ENCODE measurements at regions not wholly inside any gene's neighbourhood (a gene's known extent, or its start where the extent isn't known, plus 50 kb on each side); places are given as distances from the start of the nearest gene placed in this dataset.

- ATAC-seq (ENCODE audit: poor library complexity): no peak
- Mint-ChIP-seq H3K4me3 (no peak overlapping the region), H3K9me3 (no peaks in the 10 kb centered on the region), H3K4me1 (ENCODE audit: low read depth) (no peaks in the 10 kb centered on the region), H3K36me3 (ENCODE audit: low read depth) (no peaks in the 10 kb centered on the region), H3K27ac (no peak overlapping the region), H3K27me3 (no peaks in the 10 kb centered on the region)
- no peaks in the 10 kb centered on the region for H3K27me3 ChIP-seq (ENCODE audit: control insufficient read depth in 1 of 2, insufficient read depth in 2 of 2, low read length in 2 of 2)
- no peak for DNase-seq
- POLR2A ChIA-PET: no interaction called here
- TF ChIP-seq CTCF (IDR thresholded peaks at IDR 0.05): no peak
- H3K27ac ChIP-seq (ENCODE audit: low read depth in 1 of 2, low read length in 2 of 2): no peak overlapping the region
- CTCF ChIA-PET: no interaction called here
- no peaks in the 10 kb centered on the region for H3K9me3 ChIP-seq (ENCODE audit: control insufficient read depth in 1 of 2, insufficient read depth in 1 of 2, low read length in 2 of 2)
- intact Hi-C loops (cut with DNase I, micrococcal nuclease): no loop called here
- H3K36me3 ChIP-seq (ENCODE audit: insufficient read depth, low read length): no peaks in the 10 kb centered on the region
- H3K4me3 ChIP-seq (ENCODE audit: low read length): no peak overlapping the region
- H3K4me1 ChIP-seq (ENCODE audit: insufficient read depth, low read length): no peaks in the 10 kb centered on the region
These were observed 227.6 kb upstream of the ANKRD55 start for GRCh38 chr5:56460681-56461191.

DNA sequence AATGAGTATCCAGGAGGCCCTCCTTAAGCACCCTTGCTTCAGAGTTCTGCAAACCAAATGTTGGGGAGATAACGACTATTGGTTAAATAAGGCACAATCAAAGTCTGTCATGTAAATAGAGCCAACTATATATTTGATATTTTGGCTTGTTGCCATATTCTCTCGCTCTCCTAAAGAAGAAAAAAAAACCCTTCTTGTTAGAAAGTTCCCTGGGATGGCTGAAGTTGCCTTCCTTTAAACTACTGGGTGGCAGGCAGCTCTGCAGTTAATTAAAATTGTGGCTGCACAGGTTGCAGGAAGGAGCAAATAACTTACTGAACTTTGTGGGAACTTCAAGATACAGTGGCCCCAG lies 227.0 kb upstream of the ANKRD55 start:
- POLR2A ChIA-PET: no interaction called here
- CTCF ChIA-PET: no interaction called here
- no peaks in the 10 kb centered on the region for H3K4me1 Mint-ChIP-seq (ENCODE audit: low read depth)

DNA sequence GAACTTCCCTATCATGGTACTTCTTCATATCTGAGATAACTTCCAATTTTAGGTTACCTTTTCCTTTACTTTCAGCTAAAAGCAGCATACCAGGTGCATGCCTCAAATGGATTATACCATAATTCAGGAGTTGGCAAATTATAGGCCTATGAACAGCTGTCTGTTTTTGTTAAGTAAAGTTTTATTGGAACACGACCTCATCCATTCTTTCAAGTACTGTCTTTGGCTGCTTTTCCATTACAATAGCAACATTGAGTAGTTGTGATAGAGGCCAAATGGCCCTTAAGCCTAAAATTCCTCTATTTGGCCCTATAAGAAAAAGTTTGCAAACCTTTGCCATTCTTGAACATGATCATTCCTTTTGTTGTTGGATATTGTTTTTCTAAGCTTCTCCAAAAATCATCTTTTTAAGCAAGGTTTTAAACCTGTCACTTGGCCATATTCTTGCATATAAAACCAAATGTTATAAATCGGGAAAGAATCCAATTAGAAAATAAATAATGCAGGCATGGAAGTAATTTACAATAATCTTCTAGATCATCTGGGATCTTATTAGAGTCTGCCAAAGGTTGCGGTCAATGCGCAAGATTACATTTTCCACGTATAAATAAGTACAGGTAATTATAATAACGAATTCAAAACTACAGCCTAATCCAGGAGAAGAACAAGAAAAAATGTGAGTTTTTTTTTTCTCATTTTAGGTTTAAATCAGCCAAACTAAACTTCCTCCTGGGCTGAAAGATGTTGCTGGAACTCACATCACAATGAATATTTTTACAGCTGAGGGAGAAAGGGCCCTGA lies 226.5 kb upstream of the ANKRD55 start:
- DNase-seq (no peak), ATAC-seq (ENCODE audit: poor library complexity) (no peak)
- CTCF ChIA-PET: interaction anchor here (1.2 kb wide), 1 partner anchor 9 kb away, joined by 3 read pairs; no protein-coding TSS in a partner anchor
- Mint-ChIP-seq H3K27ac (no peak overlapping the region), H3K36me3 (ENCODE audit: low read depth) (no peaks in the 10 kb centered on the region), H3K27me3 (no peaks in the 10 kb centered on the region), H3K4me3 (no peak overlapping the region), H3K4me1 (ENCODE audit: low read depth) (no peaks in the 10 kb centered on the region), H3K9me3 (no peaks in the 10 kb centered on the region)
- intact Hi-C loops (cut with DNase I, micrococcal nuclease): no loop called here
- no peaks in the 10 kb centered on the region for H3K27me3 ChIP-seq (ENCODE audit: control insufficient read depth in 1 of 2, insufficient read depth in 2 of 2, low read length in 2 of 2)
- H3K4me1 ChIP-seq (ENCODE audit: insufficient read depth, low read length): no peaks in the 10 kb centered on the region
- H3K9me3 ChIP-seq (ENCODE audit: control insufficient read depth in 1 of 2, insufficient read depth in 1 of 2, low read length in 2 of 2): no peaks in the 10 kb centered on the region
- POLR2A ChIA-PET: no interaction called here
- no peak overlapping the region for H3K27ac ChIP-seq (ENCODE audit: low read depth in 1 of 2, low read length in 2 of 2)
- no peak overlapping the region for H3K4me3 ChIP-seq (ENCODE audit: low read length)
- no peaks in the 10 kb centered on the region for H3K36me3 ChIP-seq (ENCODE audit: insufficient read depth, low read length)
- TF ChIP-seq CTCF (IDR thresholded peaks at IDR 0.05): no peak

More for the DNA sequence above, 227.0 kb upstream of the ANKRD55 start:
- TF ChIP-seq CTCF (IDR thresholded peaks at IDR 0.05): no peak
- Histone ChIP-seq H3K4me1 (ENCODE audit: insufficient read depth, low read length) (no peaks in the 10 kb centered on the region), H3K27ac (ENCODE audit: low read depth in 1 of 2, low read length in 2 of 2) (no peak overlapping the region), H3K9me3 (ENCODE audit: control insufficient read depth in 1 of 2, insufficient read depth in 1 of 2, low read length in 2 of 2) (no peaks in the 10 kb centered on the region), H3K27me3 (ENCODE audit: control insufficient read depth in 1 of 2, insufficient read depth in 2 of 2, low read length in 2 of 2) (no peaks in the 10 kb centered on the region), H3K4me3 (ENCODE audit: low read length) (no peak overlapping the region), H3K36me3 (ENCODE audit: insufficient read depth, low read length) (no peaks in the 10 kb centered on the region)
- Mint-ChIP-seq H3K36me3 (ENCODE audit: low read depth) (no peaks in the 10 kb centered on the region), H3K27me3 (no peaks in the 10 kb centered on the region), H3K4me3 (no peak overlapping the region), H3K9me3 (no peaks in the 10 kb centered on the region), H3K27ac (no peak overlapping the region)
- ATAC-seq (ENCODE audit: poor library complexity) (no peak), DNase-seq (no peak)
- intact Hi-C loops (cut with DNase I, micrococcal nuclease): no loop called here

All from CD4-positive, alpha-beta T cell (primary cell).